Breast epithelium (tissue), 3 donors: ENCODE measurements at regions not wholly inside any gene's neighbourhood (a gene's known extent, or its start where the extent isn't known, plus 50 kb on each side); places are given as distances from the start of the nearest gene placed in this dataset.

ENCODE experiments used
- CTCF ChIP-seq, 3 donors: fragments of 450-650 bp; IDR thresholded peaks; one replicate each; pipeline ENCODE4 v1.5.1; 2016 to 2017; ENCODE audit warnings: antibody characterized with exemption in 3 of 3, mild to moderate bottlenecking in 3 of 3, moderate library complexity in 3 of 3
- POLR2A ChIP-seq: fragments of 450-650 bp; IDR thresholded peaks from one replicate; pipeline ENCODE4 v1.6.1; 2016; ENCODE audit warnings: antibody characterized with exemption, mild to moderate bottlenecking, moderate library complexity
- POLR2AphosphoS5 ChIP-seq, 3 donors: sonication (generic); formaldehyde crosslinking; IDR thresholded peaks; one replicate each; pipeline ENCODE4 v1.6.1; 2017; ENCODE audit warnings: antibody characterized with exemption in 3 of 3

- no peak for TF ChIP-seq POLR2A
- TF ChIP-seq CTCF (IDR thresholded peaks at IDR 0.05) = no peak
- TF ChIP-seq POLR2AphosphoS5 (IDR thresholded peaks at IDR 0.05) = no peak
Measured at GRCh38 chr12:3359478-3359877, 131.5 kb upstream of the PRMT8 start.
